GM21529 (cell line): ENCODE measurements at regions not wholly inside any gene's neighbourhood (a gene's known extent, or its start where the extent isn't known, plus 50 kb on each side); places are given as distances from the start of the nearest gene placed in this dataset.
"Not testable (repeated sequence)": the region's sequence is repeated elsewhere in the genome, so short reads cannot be mapped to it uniquely, and the experiment has no call there.

Experiments
- ATAC-seq: cut with Tn5 transposase; IDR thresholded peaks from one replicate; pipeline ENCODE4 v1.9.1; 2021; ENCODE audit not compliant: unreplicated experiment

DNA sequence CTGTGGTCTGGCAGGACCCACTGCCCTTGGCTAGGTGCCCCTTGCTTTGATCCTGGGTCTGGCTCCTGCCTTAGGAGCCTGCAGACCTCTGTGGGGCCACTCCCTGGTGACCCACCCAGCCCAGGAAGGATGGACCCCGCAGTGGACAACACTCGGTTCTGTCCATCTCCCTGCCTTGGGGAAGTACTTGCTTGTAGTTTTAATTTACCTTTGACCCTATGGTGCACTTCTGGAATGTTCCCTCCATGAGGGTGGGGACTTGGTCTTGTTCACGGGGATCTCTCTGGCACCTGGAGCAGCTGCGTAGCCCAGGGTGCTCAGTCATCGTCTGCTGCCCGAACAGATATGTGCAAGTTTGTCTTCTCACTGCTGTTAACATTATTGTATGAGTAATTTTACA lies 171.3 kb downstream of the TRIM43 start:
- ATAC-seq, result not testable (repeated sequence)

DNA sequence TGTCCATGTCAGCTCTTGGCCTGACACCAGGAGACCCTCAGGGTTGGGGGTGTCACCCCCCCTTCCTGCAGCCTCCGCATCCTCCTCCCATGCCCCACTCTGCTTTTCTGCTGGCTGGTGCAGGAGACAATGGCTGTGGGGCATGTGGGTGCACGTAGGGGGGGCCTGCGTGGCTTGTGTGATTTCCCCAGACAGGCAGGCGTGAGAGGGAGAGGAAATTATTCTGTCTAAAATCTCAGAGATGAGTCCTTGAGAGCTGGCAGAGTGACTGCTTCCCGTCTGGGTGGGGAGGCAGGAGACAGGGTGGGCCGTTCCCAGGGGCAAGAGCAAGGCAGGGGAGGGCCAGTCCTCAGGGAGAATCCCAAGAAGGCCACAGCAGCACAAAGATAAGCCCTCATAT lies 173.2 kb downstream of the TRIM43 start:
- not testable (repeated sequence) for ATAC-seq

DNA sequence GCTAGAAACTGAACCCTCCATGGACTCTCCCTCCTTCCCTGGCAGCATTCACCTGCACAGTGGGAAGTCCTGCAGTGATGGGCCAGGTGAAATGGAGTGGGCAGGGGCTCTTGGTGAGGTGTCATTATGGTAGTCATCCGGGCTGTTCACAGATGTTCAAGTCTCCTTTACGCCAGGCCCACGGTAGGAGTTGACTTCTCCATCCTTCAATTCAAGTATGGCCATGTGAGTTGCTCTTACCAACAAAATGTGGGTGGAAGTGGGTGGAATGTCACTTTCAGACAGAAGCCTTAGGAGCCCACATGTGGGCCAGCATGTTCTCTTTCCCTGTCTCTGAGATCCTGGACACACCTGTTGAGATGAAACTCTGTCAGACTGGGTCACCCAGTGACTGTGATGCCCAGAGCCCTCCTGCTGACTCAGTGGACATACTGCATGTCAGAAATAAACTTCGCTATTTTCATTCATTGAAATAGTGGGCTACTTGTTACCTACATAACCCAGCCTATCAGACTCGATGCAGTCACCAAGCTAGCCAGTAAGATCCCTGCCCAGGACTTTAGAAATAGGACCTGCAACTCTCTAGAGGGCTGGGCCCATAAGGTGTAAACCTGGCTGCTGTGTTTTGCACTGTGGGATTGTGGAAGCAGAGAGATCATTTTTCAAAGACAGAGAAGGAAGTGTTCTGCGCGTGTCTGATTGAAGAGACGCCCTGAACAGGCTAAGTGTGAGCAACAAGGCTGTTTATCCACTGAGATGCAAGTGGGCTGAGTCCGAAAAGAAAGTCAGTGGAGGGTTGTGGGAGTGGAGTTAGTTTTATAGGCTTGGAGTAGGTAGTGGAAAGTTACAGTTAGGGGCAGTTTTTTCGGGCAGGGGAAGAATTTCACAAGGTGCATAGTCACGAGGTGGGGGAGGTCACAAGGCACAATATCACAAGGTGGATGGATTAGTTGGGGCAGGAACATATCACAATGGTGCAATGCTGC lies 174.4 kb downstream of the TRIM43 start:
- ATAC-seq, result not testable (repeated sequence)

DNA sequence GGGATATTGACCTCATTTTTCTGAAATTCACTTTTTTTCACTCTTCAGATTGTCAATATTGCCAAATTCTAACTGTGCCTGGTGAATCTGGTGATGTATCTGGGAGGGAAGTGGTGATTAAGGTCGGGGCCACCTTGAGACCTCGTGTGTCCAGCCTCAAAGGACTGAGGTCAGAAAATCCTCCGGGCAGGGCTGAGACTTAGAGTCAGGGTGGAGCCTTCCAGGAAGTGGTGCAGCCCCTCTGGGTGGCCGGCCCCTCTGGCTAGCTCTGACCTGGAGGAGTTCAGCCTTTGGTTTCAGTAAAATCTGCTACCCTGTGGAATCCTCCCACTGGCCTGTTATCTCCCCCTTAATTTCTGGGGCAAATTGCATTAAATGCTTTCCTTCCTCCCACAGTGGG lies 175.7 kb downstream of the TRIM43 start:
- ATAC-seq, result not testable (repeated sequence)

- ATAC-seq, result not testable (repeated sequence)
Observed at GRCh38 chr2:95767950-95768349, 176.1 kb downstream of the TRIM43 start.

DNA sequence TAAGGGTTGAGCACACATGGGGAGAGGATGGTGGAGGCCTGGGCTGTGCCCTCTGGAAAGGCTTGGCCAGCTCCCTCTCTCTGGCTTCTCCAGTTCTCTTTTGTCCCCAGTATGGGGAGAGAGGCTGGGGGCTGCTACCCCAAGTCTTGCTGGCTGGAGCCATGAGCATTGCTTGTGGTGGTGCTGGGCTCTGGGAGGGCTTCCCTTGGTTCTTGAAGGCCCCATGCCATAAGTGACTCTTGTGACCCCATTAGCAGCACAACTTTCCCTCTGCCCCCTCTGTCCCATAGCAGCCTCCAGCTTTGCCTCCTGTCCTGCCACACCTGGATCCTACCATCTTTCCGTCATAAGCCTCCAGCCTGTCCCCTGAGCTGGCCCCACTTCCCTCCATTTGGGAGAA lies 177.5 kb downstream of the TRIM43 start:
- ATAC-seq, result not testable (repeated sequence)

- ATAC-seq, result not testable (repeated sequence)
Observed at GRCh38 chr2:95770726-95771125, 178.9 kb downstream of the TRIM43 start.

DNA sequence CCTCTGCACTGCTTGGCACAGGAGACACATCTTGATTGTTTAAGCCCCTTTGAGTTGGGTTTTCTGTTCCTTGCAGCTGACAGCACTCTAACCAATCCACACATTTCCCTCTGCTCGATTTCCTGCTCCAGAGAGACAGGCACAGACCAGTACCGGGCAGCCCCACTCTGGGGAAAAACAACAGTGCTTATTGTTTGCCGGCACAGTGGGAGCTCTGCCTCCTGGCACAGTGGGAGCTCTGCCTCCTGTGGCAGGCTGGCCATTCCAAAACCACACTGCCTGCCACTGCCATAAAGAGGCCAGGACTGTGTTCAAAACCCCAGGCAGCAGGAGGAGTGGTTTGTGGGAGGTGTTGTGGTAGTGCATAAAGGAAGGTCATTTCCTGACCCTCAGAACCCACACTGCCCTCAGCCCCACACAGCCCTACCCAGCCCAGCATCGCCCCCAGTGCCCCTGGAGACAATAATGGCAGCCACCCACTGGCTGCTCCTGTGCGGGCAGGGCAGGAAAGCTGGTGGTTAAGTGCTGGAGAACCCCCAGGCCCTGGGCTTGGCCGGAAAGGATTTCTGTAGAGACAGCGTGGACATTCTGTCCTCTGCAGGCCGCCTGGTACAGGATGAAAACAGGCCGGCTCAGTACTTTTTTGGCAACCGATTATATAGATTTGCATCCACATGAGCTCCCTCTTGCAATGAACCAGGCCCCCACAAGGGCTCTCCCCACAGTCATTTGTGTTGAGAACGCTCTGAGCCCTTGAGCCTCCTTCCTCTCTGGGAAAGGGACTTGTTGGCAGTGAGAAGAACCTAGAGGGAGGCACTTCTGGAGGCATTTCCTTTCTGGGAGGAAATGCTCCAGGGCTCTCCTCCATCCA lies 182.8 kb downstream of the TRIM43 start:
- not testable (repeated sequence) for ATAC-seq

GRCh38 chr2:95775193-95775531 lies 183.4 kb downstream of the TRIM43 start:
- ATAC-seq, result not testable (repeated sequence)
